Astrocyte (in vitro differentiated cells and primary cell): ENCODE measurements at regions not wholly inside any gene's neighbourhood (a gene's known extent, or its start where the extent isn't known, plus 50 kb on each side); places are given as distances from the start of the nearest gene placed in this dataset.

ENCODE experiments used
- DNase-seq: peaks from one replicate; pipeline ENCODE4 v3.0.0-alpha.2; 2010; ENCODE audit warnings: low read depth
- FAIRE-seq: peaks from 2 replicates; lab custom pipeline; 2011; peaks lifted over from hg19 to GRCh38; lab: Jason Lieb, UNC
- H2AFZ ChIP-seq: 2 replicates; pipeline ENCODE4 v1.6.0; 2012; ENCODE audit warnings: low read depth, low read length, inconsistent platforms
- H3K27ac ChIP-seq: 2 replicates; pipeline ENCODE4 v1.5.1; 2011; ENCODE audit warnings: low read depth, low read length, inconsistent platforms
- H3K27me3 ChIP-seq: 2 replicates; pipeline ENCODE4 v1.6.0; 2011; ENCODE audit warnings: low read length, inconsistent platforms; ENCODE audit not compliant: insufficient read depth
- H3K36me3 ChIP-seq: 2 replicates; pipeline ENCODE4 v1.5.1; 2011; ENCODE audit warnings: low read length, inconsistent platforms; ENCODE audit not compliant: insufficient read depth
- H3K4me1 ChIP-seq: 2 replicates; pipeline ENCODE4 v1.5.1; 2011; ENCODE audit warnings: low read length, inconsistent platforms; ENCODE audit not compliant: insufficient read depth
- H3K4me2 ChIP-seq: 2 replicates; pipeline ENCODE4 v1.6.0; 2012; ENCODE audit warnings: low read length, inconsistent platforms
- H3K4me3 ChIP-seq: 2 replicates; pipeline ENCODE4 v1.5.1; 2011; ENCODE audit warnings: low read depth, mild to moderate bottlenecking, low read length, inconsistent platforms; ENCODE audit not compliant: insufficient read depth
- H3K79me2 ChIP-seq: 2 replicates; pipeline ENCODE4 v1.6.0; 2012; ENCODE audit warnings: mild to moderate bottlenecking, low read length, inconsistent platforms; ENCODE audit not compliant: insufficient read depth
- H3K9ac ChIP-seq: 2 replicates; pipeline ENCODE4 v1.6.0; 2012; ENCODE audit warnings: mild to moderate bottlenecking, low read length, inconsistent platforms
- H3K9me3 ChIP-seq: 2 replicates; pipeline ENCODE4 v1.5.1; 2012; ENCODE audit warnings: low read depth, mild to moderate bottlenecking, low read length, inconsistent platforms; ENCODE audit not compliant: insufficient read depth
- H4K20me1 ChIP-seq: 2 replicates; pipeline ENCODE4 v1.6.0; 2012; ENCODE audit warnings: low read length, inconsistent platforms; ENCODE audit not compliant: insufficient read depth
- H3K27ac Mint-ChIP-seq: one replicate; pipeline ENCODE4 v1.8.0; 2021; ENCODE audit warnings: mild to moderate bottlenecking, mixed read lengths; ENCODE audit not compliant: unreplicated experiment
- H3K27me3 Mint-ChIP-seq: one replicate; pipeline ENCODE4 v1.8.0; 2021; ENCODE audit warnings: low read depth, mixed read lengths; ENCODE audit not compliant: unreplicated experiment
- H3K36me3 Mint-ChIP-seq: one replicate; pipeline ENCODE4 v1.8.0; 2021; ENCODE audit warnings: low read depth, mixed read lengths; ENCODE audit not compliant: unreplicated experiment
- H3K4me1 Mint-ChIP-seq: one replicate; pipeline ENCODE4 v1.8.0; 2021; ENCODE audit warnings: low read depth, mixed read lengths; ENCODE audit not compliant: unreplicated experiment
- H3K4me3 Mint-ChIP-seq: one replicate; pipeline ENCODE4 v1.8.0; 2021; ENCODE audit warnings: mild to moderate bottlenecking, moderate library complexity, mixed read lengths; ENCODE audit not compliant: unreplicated experiment
- H3K9me3 Mint-ChIP-seq: one replicate; pipeline ENCODE4 v1.8.0; 2021; ENCODE audit warnings: mild to moderate bottlenecking, mixed read lengths; ENCODE audit not compliant: unreplicated experiment
- CTCF ChIP-seq: IDR thresholded peaks from 2 replicates; pipeline ENCODE4 v1.5.1; 2011; ENCODE audit warnings: low read depth, mild to moderate bottlenecking, inconsistent platforms, low read length, moderate library complexity; ENCODE audit not compliant: insufficient read depth
- EZH2 ChIP-seq: IDR thresholded peaks from 2 replicates; pipeline ENCODE4 v1.6.1; 2012; ENCODE audit warnings: mild to moderate bottlenecking, low read length, inconsistent platforms; ENCODE audit not compliant: insufficient read depth

GRCh38 chr21:35201288-35201687, 152.2 kb upstream of the RUNX1 start:
- no peak overlapping the region for H3K4me2 ChIP-seq
- no peak overlapping the region for H3K4me3 ChIP-seq
- TF ChIP-seq CTCF: no peak
- no peak for TF ChIP-seq EZH2
- Mint-ChIP-seq H3K27me3 (no peaks in the 10 kb centered on the region), H3K27ac (no peak overlapping the region), H3K9me3 (no peaks in the 10 kb centered on the region), H3K4me1 (peaks cover 49% of the 10 kb centered on the region), H3K4me3 (no peak overlapping the region), H3K36me3 (peaks cover 2% of the 10 kb centered on the region)
- peaks cover 43% of the 10 kb centered on the region for H3K4me1 ChIP-seq
- DNase-seq (no peak), FAIRE-seq (no peak)
- no peaks in the 10 kb centered on the region for H4K20me1 ChIP-seq
- H3K27me3 ChIP-seq: no peaks in the 10 kb centered on the region
- H3K9me3 ChIP-seq: no peaks in the 10 kb centered on the region
- no peak overlapping the region for H3K9ac ChIP-seq
- H3K36me3 ChIP-seq: no peaks in the 10 kb centered on the region
- no peak overlapping the region for H3K27ac ChIP-seq
- no peak overlapping the region for H2AFZ ChIP-seq
- H3K79me2 ChIP-seq: no peaks in the 10 kb centered on the region

- Histone ChIP-seq H3K4me1 (peaks cover 27% of the 10 kb centered on the region), H3K27ac (no peak overlapping the region), H3K9ac (no peak overlapping the region), H4K20me1 (no peaks in the 10 kb centered on the region), H3K9me3 (no peaks in the 10 kb centered on the region), H2AFZ (no peak overlapping the region), H3K4me2 (no peak overlapping the region), H3K79me2 (no peaks in the 10 kb centered on the region), H3K4me3 (no peak overlapping the region), H3K36me3 (no peaks in the 10 kb centered on the region), H3K27me3 (no peaks in the 10 kb centered on the region)
- Mint-ChIP-seq H3K36me3 (no peaks in the 10 kb centered on the region), H3K9me3 (no peaks in the 10 kb centered on the region), H3K4me3 (no peak overlapping the region), H3K27me3 (no peaks in the 10 kb centered on the region), H3K27ac (no peak overlapping the region), H3K4me1 (peaks cover 39% of the 10 kb centered on the region)
- DNase-seq: no peak
- no peak for TF ChIP-seq EZH2
- TF ChIP-seq CTCF: no peak
- no peak for FAIRE-seq
Observed at GRCh38 chr21:35199733-35200015, 150.6 kb upstream of the RUNX1 start.

GRCh38 chr21:35198982-35199732, 150.1 kb upstream of the RUNX1 start:
- no peaks in the 10 kb centered on the region for H3K9me3 Mint-ChIP-seq
- Histone ChIP-seq H3K4me2 (no peak overlapping the region), H3K4me3 (no peak overlapping the region), H3K36me3 (no peaks in the 10 kb centered on the region), H2AFZ (no peak overlapping the region), H3K79me2 (no peaks in the 10 kb centered on the region), H3K9ac (no peak overlapping the region), H4K20me1 (no peaks in the 10 kb centered on the region), H3K4me1 (peaks cover 23% of the 10 kb centered on the region), H3K27me3 (no peaks in the 10 kb centered on the region), H3K9me3 (no peaks in the 10 kb centered on the region), H3K27ac (peak overlapping the region; percentile 87)
- DNase-seq: no peak
- H3K4me1 Mint-ChIP-seq: peaks cover 35% of the 10 kb centered on the region
- H3K27me3 Mint-ChIP-seq: no peaks in the 10 kb centered on the region
- no peak for FAIRE-seq
- no peak overlapping the region for H3K4me3 Mint-ChIP-seq
- H3K36me3 Mint-ChIP-seq: no peaks in the 10 kb centered on the region
- TF ChIP-seq EZH2 (no peak), CTCF (no peak)
- H3K27ac Mint-ChIP-seq: no peak overlapping the region
